Femur (tissue), 1 donor: ENCODE measurements at regions not wholly inside any gene's neighbourhood (a gene's known extent, or its start where the extent isn't known, plus 50 kb on each side); places are given as distances from the start of the nearest gene placed in this dataset.
"Not testable (repeated sequence)": the region's sequence is repeated elsewhere in the genome, so short reads cannot be mapped to it uniquely, and the experiment has no call there.

ENCODE experiments used
- DNase-seq: peaks from one replicate; pipeline ENCODE4 v3.0.0-alpha.2; 2017

DNA sequence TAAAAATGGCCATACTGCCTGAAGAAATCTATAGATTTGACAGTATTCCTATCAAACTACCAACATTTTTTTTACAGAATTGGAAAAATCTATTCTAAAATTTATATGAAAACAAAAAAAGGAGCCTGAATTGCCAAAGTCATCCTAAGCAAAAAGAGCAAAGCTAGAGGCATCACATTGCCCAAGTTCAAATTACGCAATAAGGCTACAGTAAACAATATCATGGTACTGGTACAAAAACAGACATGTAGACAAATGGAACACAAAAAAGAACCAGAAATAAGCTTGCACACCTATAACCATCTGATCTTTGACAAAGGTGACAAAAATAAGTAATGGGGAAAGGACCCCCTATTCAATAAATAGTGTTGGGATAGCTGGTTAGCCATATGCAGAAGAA lies 50.2 kb upstream of the THSD7B start:
- DNase-seq, result no peak

DNA sequence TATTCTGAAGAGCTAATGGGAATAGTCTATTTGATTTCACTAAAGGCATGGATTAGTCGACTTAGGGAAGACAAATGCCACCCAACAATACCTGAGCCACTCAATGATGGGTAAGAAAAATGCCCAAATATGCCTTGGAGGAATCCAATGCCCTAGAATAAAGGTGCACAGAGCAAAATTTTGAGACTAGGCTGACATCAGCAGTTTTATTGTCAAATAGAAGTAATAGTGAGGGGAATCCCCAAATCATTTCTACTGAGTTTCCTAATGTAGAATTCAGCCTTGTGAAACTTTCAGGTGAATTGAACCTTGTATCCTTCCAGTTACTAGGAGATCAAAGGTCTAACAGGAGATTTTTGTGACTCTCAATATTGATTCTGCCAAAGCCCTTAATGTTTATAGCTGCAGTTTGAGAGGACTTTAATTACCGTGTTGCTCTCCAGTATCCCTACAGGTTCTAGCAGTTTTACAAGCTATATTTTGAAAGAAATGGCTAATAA lies 50.8 kb upstream of the THSD7B start:
- no peak for DNase-seq

DNA sequence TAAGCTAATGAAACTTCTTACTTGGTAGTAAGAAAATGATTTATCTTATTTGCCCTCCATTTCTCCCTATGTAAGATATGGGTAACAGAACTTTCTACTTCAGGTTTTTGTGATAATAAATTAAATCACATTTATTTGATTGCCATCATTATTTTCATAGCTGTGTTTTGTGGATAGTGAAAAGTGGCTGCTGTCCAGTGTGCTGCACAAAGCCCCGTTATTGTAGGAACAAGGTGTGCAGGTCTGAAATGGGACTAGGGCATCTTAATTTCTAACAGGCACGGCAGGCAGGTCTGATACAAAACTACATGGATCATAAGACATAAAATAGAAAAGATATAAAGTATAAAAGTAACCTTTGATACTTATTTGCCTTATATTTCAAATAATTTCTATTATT lies 51.6 kb upstream of the THSD7B start:
- no peak for DNase-seq

- no peak for DNase-seq
Measured at GRCh38 chr2:136705336-136705735, 60.0 kb upstream of the THSD7B start.

- DNase-seq, result no peak
Measured at GRCh38 chr2:136703214-136703613, 62.1 kb upstream of the THSD7B start.

GRCh38 chr2:136696438-136696837 lies 68.9 kb upstream of the THSD7B start:
- no peak for DNase-seq

GRCh38 chr2:136693966-136694365 lies 71.4 kb upstream of the THSD7B start:
- no peak for DNase-seq

GRCh38 chr2:136680079-136680478 lies 85.3 kb upstream of the THSD7B start:
- DNase-seq, result not testable (repeated sequence)

GRCh38 chr2:136665736-136666135 lies 99.6 kb upstream of the THSD7B start:
- no peak for DNase-seq

DNA sequence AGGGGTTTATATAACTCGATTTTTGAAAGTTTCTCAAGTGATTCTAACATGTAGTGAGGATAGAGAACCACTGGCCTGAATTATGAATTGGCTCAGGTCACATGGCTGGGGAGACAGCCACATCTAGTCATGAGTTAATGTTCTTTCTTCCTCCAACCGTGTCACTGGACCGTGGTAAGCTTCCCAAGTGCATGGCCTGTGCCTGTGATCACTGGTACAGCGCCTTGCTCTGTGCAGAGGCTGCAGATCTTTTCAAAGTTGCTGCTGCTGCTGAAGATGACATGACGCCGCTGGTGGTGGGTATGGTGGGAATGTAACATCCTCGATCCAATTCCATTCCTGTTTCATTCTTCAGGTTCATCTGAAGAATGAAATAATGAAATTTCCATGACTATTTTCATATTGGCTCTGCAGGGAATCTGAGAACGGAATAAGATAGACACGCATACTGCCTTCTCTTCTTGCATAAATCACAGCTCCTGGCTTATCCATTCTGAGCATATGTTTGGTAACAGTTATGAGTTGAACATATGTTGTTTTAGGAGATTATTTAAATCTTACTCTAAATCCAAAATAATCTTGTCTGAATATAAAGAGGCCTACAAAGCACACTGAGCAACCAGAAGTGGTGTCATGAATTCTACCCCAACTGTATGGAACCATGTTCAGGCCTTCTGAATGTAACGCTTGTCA lies 100.5 kb upstream of the THSD7B start:
- no peak for DNase-seq

DNA sequence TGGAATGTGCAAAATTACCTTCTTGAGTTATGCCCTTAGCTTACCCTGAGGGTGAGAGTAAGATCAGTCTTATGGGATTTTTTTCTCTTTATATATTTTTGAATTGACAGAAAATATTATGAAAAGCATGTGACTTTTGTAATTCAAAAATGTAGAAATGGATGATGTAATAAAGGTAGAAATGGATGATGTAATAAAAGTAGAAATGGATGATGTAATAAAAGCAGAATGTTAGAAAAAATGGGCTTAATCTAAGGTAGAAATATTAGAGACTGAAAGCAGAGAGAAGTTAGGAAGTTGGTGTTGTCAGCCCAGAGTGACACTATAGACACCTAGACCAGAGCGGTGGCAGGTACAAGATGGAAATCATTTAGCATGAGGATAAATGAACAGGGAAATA lies 107.1 kb upstream of the THSD7B start:
- DNase-seq, result no peak

- DNase-seq, result peak; percentile 53
Measured at GRCh38 chr2:136653861-136654260, 111.5 kb upstream of the THSD7B start.

GRCh38 chr2:136651456-136652010 lies 113.8 kb upstream of the THSD7B start:
- peak; percentile 33 for DNase-seq

DNA sequence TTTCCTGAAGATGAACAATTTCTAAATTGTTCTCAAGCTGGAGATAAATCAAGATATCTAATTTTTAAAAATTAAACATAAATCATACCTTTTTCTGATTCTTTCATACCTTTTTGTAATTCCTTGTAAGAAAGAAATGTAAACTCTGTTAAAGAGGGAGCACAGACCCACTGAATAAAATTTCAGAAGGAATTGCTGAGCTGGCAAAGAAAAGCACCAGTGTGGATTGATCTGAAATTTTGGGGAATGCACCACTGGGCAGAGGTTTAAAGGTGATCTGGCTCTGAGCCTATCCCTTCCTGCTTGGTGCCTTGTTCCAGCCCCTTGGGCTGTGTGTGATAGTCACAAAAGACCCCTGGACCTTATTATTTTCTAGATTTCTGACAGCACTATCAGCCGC lies 118.3 kb upstream of the THSD7B start:
- no peak for DNase-seq

DNA sequence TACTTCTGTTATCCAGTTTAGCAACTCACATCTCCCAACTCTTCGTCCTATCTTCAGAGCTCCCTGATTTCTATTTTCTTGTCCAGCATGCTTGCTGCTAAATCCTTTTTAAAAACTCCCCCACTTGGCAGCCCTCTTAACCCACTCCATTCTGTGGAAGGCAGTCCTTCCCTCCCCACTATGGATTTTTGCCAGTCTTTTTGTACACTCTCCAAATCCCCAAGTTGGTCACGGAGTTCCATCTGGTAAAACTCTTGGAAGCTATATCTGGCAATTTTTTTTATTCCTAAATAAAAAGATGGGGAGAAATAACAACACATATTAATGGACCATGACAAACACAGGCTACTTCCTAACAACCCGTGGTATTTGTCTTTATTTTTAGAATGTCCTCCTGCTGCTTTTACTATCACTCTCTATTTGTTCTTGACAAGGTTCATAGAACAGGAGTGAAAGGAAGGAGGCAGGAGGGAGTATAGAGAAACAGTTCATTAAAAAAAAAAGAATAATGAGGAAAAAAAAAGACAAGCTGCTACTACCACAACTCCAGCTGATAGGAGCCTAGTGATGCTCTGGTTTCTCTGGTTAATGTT lies 120.0 kb upstream of the THSD7B start:
- no peak for DNase-seq

- no peak for DNase-seq
Measured at GRCh38 chr2:136639651-136640050, 125.7 kb upstream of the THSD7B start.

- no peak for DNase-seq
Measured at GRCh38 chr2:136638193-136638592, 127.2 kb upstream of the THSD7B start.

DNA sequence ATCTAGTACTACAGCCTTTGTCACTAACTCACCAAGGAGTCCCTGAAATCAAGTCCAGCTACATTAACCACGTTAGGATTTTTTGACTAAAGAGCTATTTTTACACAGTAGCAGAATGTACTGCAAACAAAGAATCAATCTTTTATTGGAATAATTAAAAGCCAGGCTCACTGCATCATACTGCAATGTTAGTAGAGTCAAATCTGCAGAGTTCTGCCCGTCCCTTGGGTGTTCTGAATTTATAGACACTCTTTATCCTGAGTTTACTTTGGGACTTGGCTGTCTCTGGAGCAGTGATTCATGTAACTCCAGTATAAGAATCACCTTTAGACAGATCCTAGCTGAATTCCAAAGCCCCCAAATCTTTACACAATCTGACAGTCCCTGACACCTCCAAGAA lies 127.9 kb upstream of the THSD7B start:
- no peak for DNase-seq

GRCh38 chr2:136628490-136628889 lies 136.9 kb upstream of the THSD7B start:
- no peak for DNase-seq

DNA sequence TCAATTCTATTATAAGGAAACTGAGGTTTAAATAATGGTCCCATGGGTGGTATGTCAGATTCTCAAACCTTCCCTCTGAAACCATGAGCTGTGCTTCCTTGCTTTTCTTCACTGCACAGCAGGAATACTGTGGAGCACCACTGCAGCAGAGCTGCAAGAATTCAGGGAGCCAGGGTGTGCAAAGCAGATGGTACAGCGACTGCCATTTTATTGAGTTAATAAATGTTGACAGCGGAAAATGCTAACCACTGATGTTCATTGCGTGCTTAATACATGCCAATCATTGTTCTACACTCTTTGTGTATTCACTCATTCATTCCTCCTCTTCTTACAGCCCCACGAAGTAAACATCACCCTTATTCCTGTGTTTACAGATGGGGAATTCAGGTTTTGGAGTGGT lies 152.2 kb upstream of the THSD7B start:
- no peak for DNase-seq

DNA sequence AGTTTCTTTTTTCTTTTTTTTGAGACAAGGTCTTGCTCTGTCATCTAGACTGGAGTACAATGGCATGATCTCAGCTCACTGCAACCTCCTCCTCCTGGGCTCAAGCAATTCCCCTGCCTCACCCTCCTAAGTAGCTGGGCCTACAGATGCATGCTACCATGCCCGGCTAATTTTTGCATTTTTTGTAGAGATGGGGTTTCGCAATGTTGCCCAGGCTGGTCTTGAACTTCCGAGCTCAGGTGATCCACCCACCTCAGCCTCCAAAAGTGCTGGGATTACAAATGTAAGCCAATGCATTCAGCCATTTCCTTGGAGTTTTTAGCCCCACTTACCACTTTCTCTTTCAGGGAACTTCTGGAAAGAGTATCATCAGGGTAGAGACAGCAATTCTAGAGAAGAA lies 153.3 kb upstream of the THSD7B start:
- DNase-seq, result no peak

DNA sequence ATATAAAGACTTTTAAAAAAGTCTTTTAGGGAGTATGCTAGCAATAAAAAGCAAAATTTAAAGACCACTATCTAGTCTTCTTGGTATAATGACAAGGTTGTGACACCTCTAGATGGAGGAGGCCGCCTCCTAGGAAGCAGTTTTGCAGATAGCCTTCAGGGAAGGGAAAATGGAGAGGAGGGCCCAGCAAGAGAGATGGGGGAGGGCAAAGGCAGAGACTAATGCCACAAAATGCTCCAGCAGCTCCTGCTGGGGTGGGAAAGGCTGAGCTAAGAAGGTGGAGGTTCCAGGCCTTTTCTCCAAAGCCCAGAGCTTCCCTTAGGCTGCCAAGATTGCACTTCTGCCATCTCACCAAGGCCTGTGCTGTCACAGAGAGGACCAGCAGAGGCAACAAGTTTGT lies 153.9 kb upstream of the THSD7B start:
- DNase-seq, result no peak

DNA sequence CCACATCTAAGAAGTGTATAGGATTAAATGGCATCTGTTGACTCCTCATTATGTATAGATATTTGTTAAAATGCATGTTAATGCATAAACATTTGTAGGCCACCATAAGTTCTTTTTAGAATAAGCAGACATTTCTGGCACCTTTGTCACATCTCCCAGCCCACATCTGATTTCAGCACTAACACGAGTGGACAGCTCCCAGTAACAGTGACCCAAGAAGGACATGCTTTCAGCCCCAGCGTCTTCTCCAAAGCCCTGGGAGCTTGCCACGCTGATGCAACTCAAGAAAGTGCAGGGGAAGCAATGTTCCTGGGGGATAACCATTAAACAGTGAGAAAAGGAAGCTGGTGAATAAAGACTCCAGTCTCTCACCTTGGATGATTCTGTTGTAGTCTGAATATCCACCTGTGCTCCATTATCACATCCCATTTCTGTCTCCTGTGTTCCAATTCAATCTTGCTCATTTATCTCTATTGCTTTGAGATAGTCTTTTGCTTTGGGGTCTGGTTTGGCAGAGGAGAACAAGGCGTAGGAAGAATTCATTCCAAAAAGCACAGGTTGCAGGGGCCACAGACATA lies 182.6 kb upstream of the THSD7B start:
- peak; percentile 32 for DNase-seq

GRCh38 chr2:136572335-136572734 lies 193.0 kb upstream of the THSD7B start:
- DNase-seq, result peak; percentile 59
